AG10803 (cell line): ENCODE measurements at regions not wholly inside any gene's neighbourhood (a gene's known extent, or its start where the extent isn't known, plus 50 kb on each side); places are given as distances from the start of the nearest gene placed in this dataset.

ENCODE experiments used
- DNase-seq: peaks from one replicate; pipeline ENCODE4 v3.0.0; 2010; ENCODE audit warnings: low read depth
- H3K4me3 ChIP-seq: 2 replicates; pipeline ENCODE4 v1.5.1; 2011; ENCODE audit warnings: mild to moderate bottlenecking, low read length, control low read depth
- CTCF ChIP-seq: conservative IDR thresholded peaks from 2 replicates; pipeline ENCODE4 v1.5.1; 2011; ENCODE audit warnings: mild to moderate bottlenecking, low read length, control low read depth, inconsistent platforms

DNA sequence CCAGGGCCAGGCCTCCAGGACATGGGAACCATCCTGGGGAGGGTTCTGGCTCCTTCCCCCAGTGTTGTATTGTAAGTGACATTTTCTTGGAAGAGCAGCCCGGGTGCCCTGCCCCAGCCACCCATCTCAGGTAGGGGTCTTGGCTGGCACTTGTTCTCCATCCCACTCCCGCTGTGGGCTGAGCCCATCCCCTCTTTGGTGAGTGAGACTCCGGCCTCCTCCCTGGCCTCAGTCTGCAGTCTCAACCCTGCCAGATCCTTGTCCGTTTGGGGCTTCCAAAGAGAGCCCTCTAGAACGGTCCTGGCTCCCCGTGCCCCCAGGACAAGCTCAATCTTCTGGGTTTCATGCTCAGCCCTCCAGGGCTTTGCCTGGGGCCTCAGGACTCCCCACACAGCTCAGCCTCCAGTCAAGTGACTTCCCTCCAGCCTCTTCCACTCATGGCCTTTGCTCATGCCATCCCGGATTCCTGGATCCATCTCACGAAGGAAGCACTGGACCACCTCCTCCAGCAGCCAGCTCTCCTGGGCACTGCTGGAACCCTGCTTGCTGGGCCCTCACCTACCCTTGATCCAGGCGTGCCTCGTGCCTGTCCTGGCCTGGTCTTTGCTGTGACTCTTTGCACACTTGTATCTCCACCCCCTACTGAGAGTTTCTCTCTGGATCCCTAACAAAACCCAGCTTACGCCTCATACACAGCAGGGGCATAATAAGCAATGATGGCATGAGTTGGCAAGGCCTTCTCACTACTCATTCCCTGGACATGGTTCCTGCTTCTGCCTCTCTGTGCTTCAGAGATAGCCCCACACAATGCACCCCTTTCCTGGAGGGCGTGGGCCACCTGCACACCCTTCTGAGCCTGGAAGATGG, 297.4 kb upstream of the RTL1 start:
- H3K4me3 ChIP-seq: no peak overlapping the region
- TF ChIP-seq CTCF: no peak
- no peak for DNase-seq

DNA sequence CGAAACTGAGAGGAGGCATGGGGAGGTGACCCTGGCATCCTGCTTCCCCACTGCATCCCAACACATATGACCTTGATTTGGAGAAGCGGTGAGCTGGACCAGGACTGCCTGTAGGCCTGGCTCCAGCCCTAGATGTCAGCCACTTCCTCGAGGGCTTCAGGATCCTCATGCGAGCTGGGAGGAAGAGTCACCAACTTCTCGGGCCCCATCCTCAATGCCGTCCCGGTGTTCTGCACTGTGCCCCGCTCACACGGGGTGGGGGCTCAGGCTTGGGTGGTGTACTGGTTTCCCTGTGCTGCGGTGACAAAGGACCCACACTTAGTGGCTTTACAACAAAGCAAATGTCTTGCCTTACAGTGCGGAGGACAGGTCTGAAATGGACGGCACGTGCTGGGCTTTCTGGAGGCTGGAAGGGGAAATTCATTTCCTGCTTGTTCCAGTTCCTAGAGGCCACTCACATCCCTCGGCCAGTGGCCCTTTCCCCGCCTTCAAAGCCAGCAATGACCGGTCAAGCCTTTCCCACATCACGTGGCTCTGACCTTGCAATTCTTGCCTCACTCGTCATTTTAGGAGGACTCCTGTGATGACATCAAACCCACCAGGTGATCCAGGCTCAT, 298.1 kb upstream of the RTL1 start:
- H3K4me3 ChIP-seq: no peak overlapping the region
- TF ChIP-seq CTCF: no peak
- DNase-seq: no peak

DNA sequence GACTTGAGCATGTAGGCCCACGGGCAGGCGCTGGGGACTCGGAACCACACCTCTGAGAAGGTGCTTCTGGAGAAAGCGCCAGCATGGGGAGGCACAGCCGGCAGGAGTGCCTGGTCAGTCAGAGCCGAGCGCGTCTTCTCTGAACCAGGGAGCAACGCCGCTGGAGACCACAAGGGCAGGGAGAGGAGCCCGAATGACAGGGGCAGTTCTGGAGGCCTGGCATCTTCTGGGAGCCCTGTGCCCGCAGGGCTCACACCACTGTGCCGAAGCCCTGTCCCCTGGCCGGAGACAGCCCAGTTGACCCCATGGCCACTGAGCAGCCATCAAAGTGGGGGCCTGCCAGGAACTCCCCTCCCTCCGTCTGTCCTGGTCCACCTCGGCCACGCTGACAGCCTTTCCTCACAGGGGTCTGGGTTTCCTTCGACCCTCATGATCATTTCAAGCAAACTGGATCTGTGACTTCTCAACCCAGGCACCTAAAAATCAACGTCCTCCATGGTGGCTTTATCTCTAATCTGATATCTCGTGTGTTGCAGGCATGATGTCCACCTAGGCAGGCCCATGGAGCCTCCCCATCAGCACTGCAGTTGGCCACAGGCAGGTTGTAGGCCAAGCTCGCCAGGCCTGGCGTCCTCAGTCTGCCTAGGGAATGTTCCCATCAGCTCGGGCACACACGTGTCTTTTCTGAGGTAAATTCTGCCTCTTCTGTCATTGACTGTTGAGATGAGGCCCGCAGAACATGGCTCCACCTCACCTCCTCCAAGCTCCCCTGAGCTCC, 299.3 kb upstream of the RTL1 start:
- DNase-seq: no peak
- H3K4me3 ChIP-seq: no peak overlapping the region
- TF ChIP-seq CTCF: no peak

DNA sequence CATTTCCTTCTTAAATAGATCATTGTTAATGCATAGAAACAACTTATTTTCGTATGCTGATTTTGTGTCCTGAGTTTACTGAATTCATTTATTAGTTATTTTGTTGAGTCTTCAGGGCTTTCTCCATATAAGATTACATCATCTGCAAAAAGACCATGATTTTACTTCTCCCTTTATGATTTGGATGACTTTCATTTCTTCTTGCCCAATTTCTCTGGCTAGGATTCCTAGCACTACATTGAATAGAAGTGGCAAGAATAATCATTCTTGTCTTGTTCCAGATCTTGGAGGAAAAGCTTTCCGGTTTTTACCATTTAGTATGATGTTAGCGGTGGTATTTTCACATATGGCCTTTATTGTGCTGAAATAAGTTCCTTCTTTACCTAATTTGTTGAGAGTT, 303.0 kb upstream of the RTL1 start:
- no peak for TF ChIP-seq CTCF
- DNase-seq: no peak

GRCh38 chr14:101207041-101207440, 303.5 kb upstream of the RTL1 start:
- no peak for DNase-seq
- H3K4me3 ChIP-seq: no peak overlapping the region
- no peak for TF ChIP-seq CTCF

More for the DNA sequence above, 303.0 kb upstream of the RTL1 start:
- H3K4me3 ChIP-seq: no peak overlapping the region

DNA sequence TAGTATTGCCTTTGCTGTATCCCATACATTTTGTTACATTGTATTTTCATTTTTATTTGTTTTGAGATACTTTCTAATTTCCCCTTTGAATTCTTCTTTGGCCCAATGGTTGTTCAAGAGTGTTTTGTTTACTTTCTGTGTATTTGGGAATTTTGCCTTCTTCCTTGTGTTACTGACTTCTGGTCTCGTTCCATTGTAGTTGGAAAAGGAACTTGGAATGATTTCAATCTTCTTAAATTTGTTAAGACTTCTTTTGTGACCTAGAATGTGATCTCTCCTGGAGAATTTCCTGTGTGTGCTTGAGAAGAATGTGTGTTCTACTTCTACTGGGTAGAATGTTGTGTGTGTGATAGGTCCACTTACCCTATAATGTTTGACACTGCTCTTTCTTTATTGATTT, 304.4 kb upstream of the RTL1 start:
- TF ChIP-seq CTCF: no peak
- no peak for DNase-seq
- H3K4me3 ChIP-seq: no peak overlapping the region
